ENCODE measurements at regions not wholly inside any gene's neighbourhood (a gene's known extent, or its start where the extent isn't known, plus 50 kb on each side); places are given as distances from the start of the nearest gene placed in this dataset.
A peak's percentile ranks its signal among the peaks of the same experiment; 100 is the strongest.

DNA sequence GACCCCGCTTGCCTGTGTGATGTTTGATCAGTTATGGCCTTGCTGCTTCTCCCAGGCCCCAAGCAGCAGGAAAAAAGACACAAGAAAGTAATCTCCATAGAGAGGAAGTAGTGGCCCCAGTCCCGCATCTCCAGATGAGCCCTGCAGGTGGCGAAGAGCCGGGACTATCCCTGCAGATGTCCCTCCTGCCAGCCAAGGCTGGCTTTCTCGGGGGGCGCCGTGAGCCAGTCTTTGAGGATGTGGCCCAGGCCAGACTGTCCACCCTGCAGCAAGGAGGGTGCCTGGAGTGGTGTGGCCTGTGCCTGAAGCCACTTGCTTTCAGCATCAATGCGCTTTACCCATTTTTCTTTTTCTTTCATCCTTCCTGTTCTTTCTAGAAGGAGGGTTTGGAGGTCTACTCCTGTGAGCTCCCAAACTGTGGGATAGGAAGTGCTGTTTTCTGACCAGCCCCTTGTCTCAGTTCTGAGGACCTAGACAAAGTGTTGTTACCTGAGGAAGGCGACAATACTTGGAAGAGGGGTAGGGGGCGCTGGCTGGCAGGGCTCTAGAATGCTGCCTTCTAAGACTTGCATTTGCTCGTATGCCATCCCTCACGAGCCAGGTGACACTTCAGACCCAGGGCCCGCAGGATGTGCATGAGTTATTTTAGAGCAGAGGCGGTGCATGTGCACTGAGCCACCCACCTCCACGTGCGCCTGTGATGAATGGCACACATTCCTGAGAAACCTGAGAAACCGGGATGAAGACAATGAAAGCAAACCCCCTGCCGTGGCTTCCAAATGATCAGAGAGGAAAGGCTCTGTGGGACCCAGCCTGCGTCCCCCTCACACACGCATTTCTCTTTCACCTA lies 255.8 kb downstream of the FBXO15 start (continued):
- TF ChIP-seq, protein P1, sequence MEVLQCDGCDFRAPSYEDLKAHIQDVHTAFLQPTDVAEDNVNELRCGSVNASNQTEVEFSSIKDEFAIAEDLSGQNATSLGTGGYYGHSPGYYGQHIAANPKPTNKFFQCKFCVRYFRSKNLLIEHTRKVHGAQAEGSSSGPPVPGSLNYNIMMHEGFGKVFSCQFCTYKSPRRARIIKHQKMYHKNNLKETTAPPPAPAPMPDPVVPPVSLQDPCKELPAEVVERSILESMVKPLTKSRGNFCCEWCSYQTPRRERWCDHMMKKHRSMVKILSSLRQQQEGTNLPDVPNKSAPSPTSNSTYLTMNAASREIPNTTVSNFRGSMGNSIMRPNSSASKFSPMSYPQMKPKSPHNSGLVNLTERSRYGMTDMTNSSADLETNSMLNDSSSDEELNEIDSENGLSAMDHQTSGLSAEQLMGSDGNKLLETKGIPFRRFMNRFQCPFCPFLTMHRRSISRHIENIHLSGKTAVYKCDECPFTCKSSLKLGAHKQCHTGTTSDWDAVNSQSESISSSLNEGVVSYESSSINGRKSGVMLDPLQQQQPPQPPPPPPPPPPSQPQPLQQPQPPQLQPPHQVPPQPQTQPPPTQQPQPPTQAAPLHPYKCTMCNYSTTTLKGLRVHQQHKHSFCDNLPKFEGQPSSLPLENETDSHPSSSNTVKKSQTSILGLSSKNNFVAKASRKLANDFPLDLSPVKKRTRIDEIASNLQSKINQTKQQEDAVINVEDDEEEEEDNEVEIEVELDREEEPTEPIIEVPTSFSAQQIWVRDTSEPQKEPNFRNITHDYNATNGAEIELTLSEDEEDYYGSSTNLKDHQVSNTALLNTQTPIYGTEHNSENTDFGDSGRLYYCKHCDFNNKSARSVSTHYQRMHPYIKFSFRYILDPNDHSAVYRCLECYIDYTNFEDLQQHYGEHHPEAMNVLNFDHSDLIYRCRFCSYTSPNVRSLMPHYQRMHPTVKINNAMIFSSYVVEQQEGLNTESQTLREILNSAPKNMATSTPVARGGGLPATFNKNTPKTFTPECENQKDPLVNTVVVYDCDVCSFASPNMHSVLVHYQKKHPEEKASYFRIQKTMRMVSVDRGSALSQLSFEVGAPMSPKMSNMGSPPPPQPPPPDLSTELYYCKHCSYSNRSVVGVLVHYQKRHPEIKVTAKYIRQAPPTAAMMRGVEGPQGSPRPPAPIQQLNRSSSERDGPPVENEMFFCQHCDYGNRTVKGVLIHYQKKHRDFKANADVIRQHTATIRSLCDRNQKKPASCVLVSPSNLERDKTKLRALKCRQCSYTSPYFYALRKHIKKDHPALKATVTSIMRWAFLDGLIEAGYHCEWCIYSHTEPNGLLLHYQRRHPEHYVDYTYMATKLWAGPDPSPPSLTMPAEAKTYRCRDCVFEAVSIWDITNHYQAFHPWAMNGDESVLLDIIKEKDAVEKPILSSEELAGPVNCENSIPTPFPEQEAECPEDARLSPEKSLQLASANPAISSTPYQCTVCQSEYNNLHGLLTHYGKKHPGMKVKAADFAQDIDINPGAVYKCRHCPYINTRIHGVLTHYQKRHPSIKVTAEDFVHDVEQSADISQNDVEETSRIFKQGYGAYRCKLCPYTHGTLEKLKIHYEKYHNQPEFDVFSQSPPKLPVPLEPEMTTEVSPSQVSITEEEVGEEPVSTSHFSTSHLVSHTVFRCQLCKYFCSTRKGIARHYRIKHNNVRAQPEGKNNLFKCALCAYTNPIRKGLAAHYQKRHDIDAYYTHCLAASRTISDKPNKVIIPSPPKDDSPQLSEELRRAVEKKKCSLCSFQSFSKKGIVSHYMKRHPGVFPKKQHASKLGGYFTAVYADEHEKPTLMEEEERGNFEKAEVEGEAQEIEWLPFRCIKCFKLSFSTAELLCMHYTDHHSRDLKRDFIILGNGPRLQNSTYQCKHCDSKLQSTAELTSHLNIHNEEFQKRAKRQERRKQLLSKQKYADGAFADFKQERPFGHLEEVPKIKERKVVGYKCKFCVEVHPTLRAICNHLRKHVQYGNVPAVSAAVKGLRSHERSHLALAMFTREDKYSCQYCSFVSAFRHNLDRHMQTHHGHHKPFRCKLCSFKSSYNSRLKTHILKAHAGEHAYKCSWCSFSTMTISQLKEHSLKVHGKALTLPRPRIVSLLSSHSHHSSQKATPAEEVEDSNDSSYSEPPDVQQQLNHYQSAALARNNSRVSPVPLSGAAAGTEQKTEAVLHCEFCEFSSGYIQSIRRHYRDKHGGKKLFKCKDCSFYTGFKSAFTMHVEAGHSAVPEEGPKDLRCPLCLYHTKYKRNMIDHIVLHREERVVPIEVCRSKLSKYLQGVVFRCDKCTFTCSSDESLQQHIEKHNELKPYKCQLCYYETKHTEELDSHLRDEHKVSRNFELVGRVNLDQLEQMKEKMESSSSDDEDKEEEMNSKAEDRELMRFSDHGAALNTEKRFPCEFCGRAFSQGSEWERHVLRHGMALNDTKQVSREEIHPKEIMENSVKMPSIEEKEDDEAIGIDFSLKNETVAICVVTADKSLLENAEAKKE (CRISPR knock-in tag; IDR thresholded peaks at IDR 0.05), result peak; percentile 43

DNA sequence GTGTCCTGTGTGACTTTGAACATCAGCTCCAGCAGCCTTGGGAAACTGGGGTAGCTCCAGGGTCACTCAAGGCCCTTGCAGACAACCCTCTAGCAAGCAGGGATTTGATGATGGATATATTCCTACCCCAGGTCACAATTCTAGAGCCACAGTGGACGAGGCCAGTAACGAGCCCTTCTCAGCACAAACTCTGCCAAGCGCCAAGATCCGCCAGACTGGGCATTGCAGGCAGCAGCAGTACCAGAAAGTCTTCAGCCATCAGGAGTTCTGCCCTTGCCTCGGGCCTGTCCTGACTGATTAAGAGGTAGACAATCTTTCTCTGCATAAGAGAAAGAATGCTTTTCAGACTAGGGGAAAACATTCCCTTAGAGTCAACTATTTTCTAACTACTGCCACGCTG lies 259.1 kb downstream of the FBXO15 start:
- H2AFZ ChIP-seq, result no peak overlapping the region; the same call in 1 of the 2 replicates
- H3K36me3 ChIP-seq (ENCODE audit: insufficient read depth), result no peaks in the 10 kb centered on the region
- H3K27ac Mint-ChIP-seq, result no peak overlapping the region
- H3K4me1 ChIP-seq (ENCODE audit: insufficient read depth), result peaks cover 22% of the 10 kb centered on the region
- no peaks in the 10 kb centered on the region; the same call in 2 of the 3 replicates for H3K36me3 Mint-ChIP-seq (ENCODE audit: low read depth)
- H4K20me1 ChIP-seq (replicated peaks; ENCODE audit: insufficient read depth), result no peaks in the 10 kb centered on the region
- H3K27me3 ChIP-seq (ENCODE audit: insufficient read depth), result no peaks in the 10 kb centered on the region
- H3K27ac ChIP-seq (ENCODE audit: low read depth), result no peak overlapping the region
- H3K79me2 ChIP-seq (replicated peaks; ENCODE audit: insufficient read depth), result no peaks in the 10 kb centered on the region
- no peaks in the 10 kb centered on the region for H3K9me2 ChIP-seq (ENCODE audit: insufficient read depth)
- no peaks in the 10 kb centered on the region for H3F3A ChIP-seq (replicated peaks; ENCODE audit: low read depth)
- H3K4me2 ChIP-seq, result no peak overlapping the region
- peaks cover 15% of the 10 kb centered on the region for H3K27me3 Mint-ChIP-seq (ENCODE audit: insufficient read depth, low read depth, poor library complexity)
- peaks cover 31% of the 10 kb centered on the region for H3K4me1 Mint-ChIP-seq
- no peaks in the 10 kb centered on the region; the same call in 2 of the 3 replicates for H3K9me3 Mint-ChIP-seq
- H3K4me3 ChIP-seq, result no peak overlapping the region
- no peak for TF ChIP-seq JUNB (IDR thresholded peaks at IDR 0.05; ENCODE audit: unreplicated experiment)
- TF ChIP-seq POLR2AphosphoS5 (IDR thresholded peaks at IDR 0.05; ENCODE audit: low read depth), result no peak
- TF ChIP-seq, protein P2, sequence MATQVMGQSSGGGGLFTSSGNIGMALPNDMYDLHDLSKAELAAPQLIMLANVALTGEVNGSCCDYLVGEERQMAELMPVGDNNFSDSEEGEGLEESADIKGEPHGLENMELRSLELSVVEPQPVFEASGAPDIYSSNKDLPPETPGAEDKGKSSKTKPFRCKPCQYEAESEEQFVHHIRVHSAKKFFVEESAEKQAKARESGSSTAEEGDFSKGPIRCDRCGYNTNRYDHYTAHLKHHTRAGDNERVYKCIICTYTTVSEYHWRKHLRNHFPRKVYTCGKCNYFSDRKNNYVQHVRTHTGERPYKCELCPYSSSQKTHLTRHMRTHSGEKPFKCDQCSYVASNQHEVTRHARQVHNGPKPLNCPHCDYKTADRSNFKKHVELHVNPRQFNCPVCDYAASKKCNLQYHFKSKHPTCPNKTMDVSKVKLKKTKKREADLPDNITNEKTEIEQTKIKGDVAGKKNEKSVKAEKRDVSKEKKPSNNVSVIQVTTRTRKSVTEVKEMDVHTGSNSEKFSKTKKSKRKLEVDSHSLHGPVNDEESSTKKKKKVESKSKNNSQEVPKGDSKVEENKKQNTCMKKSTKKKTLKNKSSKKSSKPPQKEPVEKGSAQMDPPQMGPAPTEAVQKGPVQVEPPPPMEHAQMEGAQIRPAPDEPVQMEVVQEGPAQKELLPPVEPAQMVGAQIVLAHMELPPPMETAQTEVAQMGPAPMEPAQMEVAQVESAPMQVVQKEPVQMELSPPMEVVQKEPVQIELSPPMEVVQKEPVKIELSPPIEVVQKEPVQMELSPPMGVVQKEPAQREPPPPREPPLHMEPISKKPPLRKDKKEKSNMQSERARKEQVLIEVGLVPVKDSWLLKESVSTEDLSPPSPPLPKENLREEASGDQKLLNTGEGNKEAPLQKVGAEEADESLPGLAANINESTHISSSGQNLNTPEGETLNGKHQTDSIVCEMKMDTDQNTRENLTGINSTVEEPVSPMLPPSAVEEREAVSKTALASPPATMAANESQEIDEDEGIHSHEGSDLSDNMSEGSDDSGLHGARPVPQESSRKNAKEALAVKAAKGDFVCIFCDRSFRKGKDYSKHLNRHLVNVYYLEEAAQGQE (IDR thresholded peaks at IDR 0.05; ENCODE audit: unreplicated experiment), result no peak
- TF ChIP-seq ZNF114 (CRISPR knock-in tag; IDR thresholded peaks at IDR 0.05), result no peak
- TF ChIP-seq, protein P3, sequence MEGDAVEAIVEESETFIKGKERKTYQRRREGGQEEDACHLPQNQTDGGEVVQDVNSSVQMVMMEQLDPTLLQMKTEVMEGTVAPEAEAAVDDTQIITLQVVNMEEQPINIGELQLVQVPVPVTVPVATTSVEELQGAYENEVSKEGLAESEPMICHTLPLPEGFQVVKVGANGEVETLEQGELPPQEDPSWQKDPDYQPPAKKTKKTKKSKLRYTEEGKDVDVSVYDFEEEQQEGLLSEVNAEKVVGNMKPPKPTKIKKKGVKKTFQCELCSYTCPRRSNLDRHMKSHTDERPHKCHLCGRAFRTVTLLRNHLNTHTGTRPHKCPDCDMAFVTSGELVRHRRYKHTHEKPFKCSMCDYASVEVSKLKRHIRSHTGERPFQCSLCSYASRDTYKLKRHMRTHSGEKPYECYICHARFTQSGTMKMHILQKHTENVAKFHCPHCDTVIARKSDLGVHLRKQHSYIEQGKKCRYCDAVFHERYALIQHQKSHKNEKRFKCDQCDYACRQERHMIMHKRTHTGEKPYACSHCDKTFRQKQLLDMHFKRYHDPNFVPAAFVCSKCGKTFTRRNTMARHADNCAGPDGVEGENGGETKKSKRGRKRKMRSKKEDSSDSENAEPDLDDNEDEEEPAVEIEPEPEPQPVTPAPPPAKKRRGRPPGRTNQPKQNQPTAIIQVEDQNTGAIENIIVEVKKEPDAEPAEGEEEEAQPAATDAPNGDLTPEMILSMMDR (conservative IDR thresholded peaks at IDR 0.05; ENCODE audit: low read depth in 2 of 2), result no peak
- TF ChIP-seq, protein P4, sequence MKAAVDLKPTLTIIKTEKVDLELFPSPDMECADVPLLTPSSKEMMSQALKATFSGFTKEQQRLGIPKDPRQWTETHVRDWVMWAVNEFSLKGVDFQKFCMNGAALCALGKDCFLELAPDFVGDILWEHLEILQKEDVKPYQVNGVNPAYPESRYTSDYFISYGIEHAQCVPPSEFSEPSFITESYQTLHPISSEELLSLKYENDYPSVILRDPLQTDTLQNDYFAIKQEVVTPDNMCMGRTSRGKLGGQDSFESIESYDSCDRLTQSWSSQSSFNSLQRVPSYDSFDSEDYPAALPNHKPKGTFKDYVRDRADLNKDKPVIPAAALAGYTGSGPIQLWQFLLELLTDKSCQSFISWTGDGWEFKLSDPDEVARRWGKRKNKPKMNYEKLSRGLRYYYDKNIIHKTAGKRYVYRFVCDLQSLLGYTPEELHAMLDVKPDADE (IDR thresholded peaks at IDR 0.05), result no peak
- no peak for TF ChIP-seq NANOG (IDR thresholded peaks at IDR 0.05; ENCODE audit: borderline replicate concordance)
- TF ChIP-seq ZNF331 (CRISPR knock-in tag; IDR thresholded peaks at IDR 0.05; ENCODE audit: low read depth), result no peak
- no peak for TF ChIP-seq STAT1 (IDR thresholded peaks at IDR 0.05; ENCODE audit: unreplicated experiment)
- no peak for TF ChIP-seq EZH2 (IDR thresholded peaks at IDR 0.05; ENCODE audit: low read depth, unreplicated experiment)
- no peak for DNase-seq (ENCODE audit: low spot score)
- H3K4me3 Mint-ChIP-seq, result no peak overlapping the region
- ATAC-seq, result no peak

All from GM23338 (cell line).